Rectal smooth muscle tissue (tissue), 1 donor: ENCODE measurements at regions not wholly inside any gene's neighbourhood (a gene's known extent, or its start where the extent isn't known, plus 50 kb on each side); places are given as distances from the start of the nearest gene placed in this dataset.

ENCODE experiments used
- H3K27ac ChIP-seq: one replicate; pipeline ENCODE4 v1.7.0; 2013; ENCODE audit warnings: low read depth, low read length, inconsistent platforms
- H3K27me3 ChIP-seq: one replicate; pipeline ENCODE4 v1.7.0; 2013; ENCODE audit warnings: low read length; ENCODE audit not compliant: control insufficient read depth, insufficient read depth
- H3K36me3 ChIP-seq: one replicate; pipeline ENCODE4 v1.7.0; 2013; ENCODE audit warnings: low read length; ENCODE audit not compliant: control insufficient read depth, insufficient read depth
- H3K4me1 ChIP-seq: one replicate; pipeline ENCODE4 v1.7.0; 2013; ENCODE audit warnings: low read length; ENCODE audit not compliant: control insufficient read depth, insufficient read depth
- H3K4me3 ChIP-seq: one replicate; pipeline ENCODE4 v1.7.0; 2013; ENCODE audit warnings: low read length
- H3K9ac ChIP-seq: one replicate; pipeline ENCODE4 v1.7.0; 2013; ENCODE audit warnings: low read length

DNA sequence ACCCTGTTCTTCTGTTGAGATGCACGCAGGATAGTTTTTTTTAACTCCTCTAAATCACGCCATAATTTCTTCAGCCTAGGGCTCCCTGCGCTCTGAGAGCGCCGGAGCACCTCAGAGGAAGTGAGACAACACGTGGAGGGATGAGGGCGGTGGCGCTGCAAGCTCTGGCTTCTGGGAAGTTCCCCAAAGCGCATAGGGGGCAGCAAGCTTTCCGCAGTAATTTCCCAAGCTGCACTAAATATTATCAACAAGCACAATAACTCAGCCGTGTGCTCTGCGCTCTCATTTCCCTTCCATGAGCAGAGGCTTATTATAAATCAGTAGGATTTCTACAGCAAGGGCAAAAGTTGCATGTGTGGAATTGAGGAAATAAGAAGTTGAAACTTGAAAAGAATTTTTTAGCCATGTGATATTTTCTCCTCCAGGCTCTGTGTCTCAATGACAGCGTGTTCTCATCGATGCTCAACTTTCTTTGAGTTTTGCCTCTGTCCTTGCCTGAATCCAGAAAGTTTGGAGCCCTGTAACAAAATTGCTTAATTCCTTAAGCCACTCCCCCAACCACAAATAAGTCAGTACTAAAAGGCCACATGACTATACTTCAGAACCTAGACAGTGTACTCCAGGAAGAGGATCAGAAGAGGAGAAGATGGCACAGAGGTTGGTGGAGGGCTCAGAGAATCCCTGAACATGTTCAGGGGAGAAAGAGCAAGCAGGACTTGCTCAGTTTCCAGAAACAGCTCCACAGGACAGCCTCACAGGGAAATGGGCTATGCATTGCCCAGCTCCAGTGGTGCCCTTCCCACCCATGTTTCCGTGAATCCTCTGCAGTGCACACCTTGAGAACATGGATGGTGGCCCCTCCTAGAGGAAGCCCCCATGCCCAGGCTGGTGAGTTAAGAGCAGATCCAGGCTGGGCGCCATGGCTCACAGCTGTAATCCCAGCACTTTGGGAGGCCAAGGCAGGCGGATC is 221.5 kb upstream of the GHITM start:
- Histone ChIP-seq H3K27ac (no peak overlapping the region), H3K4me3 (no peak overlapping the region), H3K27me3 (no peaks in the 10 kb centered on the region), H3K36me3 (no peaks in the 10 kb centered on the region), H3K9ac (no peak overlapping the region), H3K4me1 (no peaks in the 10 kb centered on the region)

DNA sequence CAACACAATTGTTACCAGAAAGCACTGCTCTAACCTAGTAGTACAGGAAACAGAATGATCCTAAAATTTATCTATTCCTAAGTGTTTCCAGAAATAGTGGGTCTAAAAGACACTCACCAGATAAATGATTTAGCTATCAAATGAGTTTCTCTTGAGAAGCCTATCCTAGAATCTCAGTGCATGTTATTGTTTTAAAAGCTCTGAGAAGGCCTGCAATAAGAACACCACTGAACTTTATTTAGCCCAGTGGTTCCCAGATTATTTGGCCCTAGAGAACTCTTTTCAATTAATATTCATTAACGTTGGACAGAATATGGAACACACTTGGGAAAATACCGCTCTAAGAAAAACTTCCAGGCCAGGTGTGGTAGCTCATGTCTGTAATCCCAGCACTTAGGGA is 220.1 kb upstream of the GHITM start:
- no peaks in the 10 kb centered on the region for H3K27me3 ChIP-seq
- H3K4me3 ChIP-seq: no peak overlapping the region
- no peak overlapping the region for H3K9ac ChIP-seq
- no peaks in the 10 kb centered on the region for H3K4me1 ChIP-seq
- H3K27ac ChIP-seq: no peak overlapping the region
- no peaks in the 10 kb centered on the region for H3K36me3 ChIP-seq

DNA sequence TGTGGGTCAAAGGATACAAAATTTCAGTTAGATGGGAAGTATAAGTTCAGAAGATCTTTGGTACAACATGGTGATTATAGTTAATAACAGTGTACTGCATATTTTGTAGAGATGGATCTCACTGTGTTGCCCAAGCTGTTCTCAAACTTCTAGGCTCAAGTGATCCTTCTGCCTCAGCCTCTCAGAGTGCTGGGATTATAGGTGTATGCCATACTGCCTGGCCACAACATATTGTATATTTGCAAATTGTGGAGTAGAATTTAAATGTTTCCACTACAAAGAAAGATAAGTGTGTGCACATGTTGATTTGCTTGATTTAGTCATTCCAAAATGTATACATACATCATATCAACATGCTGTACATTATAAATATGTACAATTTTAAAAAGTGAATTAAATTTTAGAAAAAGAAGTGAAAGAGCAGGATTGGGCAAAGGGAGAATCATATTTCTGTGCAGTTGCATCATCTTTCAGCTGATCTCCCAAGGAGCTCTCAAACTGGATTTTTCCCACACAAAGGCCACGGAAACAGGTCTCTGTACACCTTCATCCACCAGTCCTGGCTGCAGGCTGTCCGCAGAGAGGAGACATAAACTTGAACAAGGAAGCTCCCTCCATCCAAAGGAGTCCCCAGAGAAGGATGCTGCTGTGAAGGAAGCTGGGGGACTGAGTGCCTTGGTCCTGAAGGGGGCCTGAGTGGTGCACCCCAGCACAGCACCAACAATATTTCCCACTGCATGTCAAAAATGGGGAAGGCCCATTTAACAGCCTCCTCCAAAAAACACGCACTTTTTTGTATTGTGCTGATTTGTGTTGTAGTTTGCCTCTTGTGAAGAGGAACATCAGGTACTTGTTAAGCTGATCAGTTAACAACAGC is 217.1 kb upstream of the GHITM start:
- Histone ChIP-seq H3K27ac (no peak overlapping the region), H3K4me1 (no peaks in the 10 kb centered on the region), H3K27me3 (no peaks in the 10 kb centered on the region), H3K4me3 (no peak overlapping the region), H3K9ac (no peak overlapping the region), H3K36me3 (no peaks in the 10 kb centered on the region)

DNA sequence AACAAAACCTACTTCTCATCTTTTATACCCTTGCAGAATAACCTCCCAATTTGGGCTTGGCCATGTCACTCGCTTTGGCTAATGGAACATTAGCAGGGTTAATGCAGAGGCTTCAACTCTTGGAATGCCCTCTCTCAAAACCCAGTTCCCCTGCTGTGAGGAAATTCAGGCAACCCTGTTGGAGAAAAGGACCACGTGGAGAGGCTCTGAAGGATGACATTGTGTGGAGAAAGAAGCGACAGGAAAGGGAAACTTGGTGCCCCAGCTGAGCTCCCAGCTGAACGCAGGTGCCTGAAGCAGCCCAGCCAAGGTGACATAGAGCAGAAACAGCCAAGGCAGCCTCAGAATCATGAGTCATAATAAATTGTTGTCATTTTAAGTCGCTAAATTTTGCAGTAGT is 214.2 kb upstream of the GHITM start:
- Histone ChIP-seq H3K27me3 (no peaks in the 10 kb centered on the region), H3K4me3 (no peak overlapping the region), H3K4me1 (no peaks in the 10 kb centered on the region), H3K27ac (no peak overlapping the region), H3K9ac (no peak overlapping the region), H3K36me3 (no peaks in the 10 kb centered on the region)

DNA sequence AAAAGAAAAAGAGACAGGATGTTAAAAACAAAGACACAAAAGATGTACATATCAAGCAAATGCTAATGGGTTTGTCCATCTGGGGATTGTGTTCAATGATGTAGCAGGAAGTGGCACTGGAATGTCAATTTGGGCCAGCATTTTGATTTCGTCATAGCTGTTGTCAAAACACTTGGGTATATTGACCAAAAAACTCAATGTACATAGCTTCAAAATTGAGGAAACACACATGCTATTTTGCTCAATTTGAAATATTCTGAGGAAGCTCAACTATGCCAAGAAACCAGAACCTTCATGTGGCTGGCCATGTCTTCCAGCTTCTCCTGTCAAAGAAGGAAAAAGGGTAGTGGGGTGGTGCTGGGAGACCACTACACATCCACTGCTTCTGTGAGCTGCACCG is 212.7 kb upstream of the GHITM start:
- Histone ChIP-seq H3K9ac (no peak overlapping the region), H3K36me3 (no peaks in the 10 kb centered on the region)

DNA sequence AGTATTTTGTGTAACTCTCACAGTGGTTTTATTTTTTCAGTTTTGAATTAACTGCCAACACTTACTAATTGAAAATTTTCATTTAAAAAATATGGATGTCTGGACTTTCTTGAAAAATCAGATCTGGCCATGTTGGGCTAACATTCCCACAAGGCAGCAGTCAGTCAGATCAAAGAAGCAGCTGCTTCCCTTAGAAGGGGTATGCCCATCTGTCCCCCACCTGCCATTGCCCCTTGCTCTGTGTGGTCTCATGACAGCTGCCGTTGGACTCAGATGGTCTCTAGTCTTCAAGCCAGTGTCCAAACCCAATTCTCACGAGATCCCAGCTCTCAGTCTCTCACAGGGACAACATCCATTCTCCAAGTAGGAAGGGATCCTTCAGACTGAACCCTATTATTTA is 212.1 kb upstream of the GHITM start:
- H3K4me1 ChIP-seq: no peaks in the 10 kb centered on the region
- no peak overlapping the region for H3K9ac ChIP-seq
- H3K36me3 ChIP-seq: no peaks in the 10 kb centered on the region
- no peaks in the 10 kb centered on the region for H3K27me3 ChIP-seq
- no peak overlapping the region for H3K4me3 ChIP-seq
- H3K27ac ChIP-seq: no peak overlapping the region

More for the DNA sequence above, 212.7 kb upstream of the GHITM start:
- H3K27ac ChIP-seq: no peak overlapping the region
- H3K4me3 ChIP-seq: no peak overlapping the region
- H3K4me1 ChIP-seq: no peaks in the 10 kb centered on the region
- H3K27me3 ChIP-seq: no peaks in the 10 kb centered on the region

DNA sequence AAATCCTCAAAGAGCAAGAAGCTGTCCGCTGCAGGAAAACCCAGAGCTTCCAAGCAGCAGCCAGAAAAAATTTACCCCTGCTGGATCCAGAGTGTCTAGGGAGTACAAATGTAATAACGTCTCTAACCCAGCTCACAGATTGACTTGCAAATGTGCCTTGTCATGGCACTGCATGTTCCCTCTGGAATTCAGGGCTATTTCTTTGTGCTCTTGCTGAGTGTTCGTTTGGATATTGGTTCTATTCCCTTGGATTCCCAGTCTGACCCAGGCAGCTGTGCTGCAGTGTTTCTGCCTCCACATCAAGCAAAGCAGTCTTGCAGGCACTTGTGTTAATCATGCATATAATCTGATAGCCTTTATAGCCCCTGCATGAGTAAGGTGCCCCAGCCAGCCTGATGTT is 209.9 kb upstream of the GHITM start:
- no peaks in the 10 kb centered on the region for H3K4me1 ChIP-seq
- H3K27me3 ChIP-seq: no peaks in the 10 kb centered on the region
- H3K9ac ChIP-seq: no peak overlapping the region

DNA sequence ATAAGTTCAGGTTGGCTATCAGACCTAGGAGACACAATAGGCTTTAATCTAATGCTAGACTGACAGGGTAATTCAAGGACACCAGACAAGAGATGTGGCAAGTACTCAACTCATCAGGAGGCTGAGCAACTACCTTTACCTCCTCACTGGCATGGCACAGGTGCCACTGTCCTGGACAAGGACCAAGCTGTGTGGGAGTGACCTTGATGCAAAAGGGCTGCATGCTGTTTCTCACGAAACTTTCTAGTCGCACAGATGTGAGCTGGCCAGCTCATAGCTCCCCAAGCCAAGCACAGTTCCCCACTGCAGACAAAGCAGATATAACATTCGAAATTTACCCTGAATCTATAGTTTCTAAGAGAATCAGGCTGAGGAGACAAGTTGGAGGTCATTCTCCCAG is 207.6 kb upstream of the GHITM start:
- H3K36me3 ChIP-seq: no peaks in the 10 kb centered on the region
- H3K9ac ChIP-seq: no peak overlapping the region
- no peak overlapping the region for H3K27ac ChIP-seq
- no peak overlapping the region for H3K4me3 ChIP-seq
- no peaks in the 10 kb centered on the region for H3K4me1 ChIP-seq
- H3K27me3 ChIP-seq: no peaks in the 10 kb centered on the region

More for the DNA sequence above, 209.9 kb upstream of the GHITM start:
- H3K27ac ChIP-seq: no peak overlapping the region
- H3K36me3 ChIP-seq: no peaks in the 10 kb centered on the region
- no peak overlapping the region for H3K4me3 ChIP-seq

DNA sequence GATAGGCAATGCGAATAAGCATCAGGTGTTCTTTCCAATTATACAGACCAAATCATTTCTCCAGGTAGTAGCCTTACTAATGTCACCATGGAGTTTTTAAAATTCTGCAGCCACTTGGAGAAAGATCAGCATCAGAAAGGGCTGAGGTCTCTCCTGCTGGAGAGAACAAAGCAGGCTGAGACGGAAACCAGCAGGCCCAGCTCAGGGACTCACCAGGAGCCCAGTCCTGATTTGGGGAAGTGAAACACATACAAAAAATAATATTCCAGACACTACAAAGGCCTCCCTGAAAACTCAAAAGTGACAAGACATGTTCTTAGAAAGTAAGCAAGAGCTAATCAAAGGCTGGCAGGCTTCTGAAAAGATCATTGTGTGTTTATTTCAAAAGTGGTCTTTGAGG is 207.1 kb upstream of the GHITM start:
- no peak overlapping the region for H3K9ac ChIP-seq
- H3K27me3 ChIP-seq: no peaks in the 10 kb centered on the region
- H3K36me3 ChIP-seq: no peaks in the 10 kb centered on the region
- H3K4me1 ChIP-seq: no peaks in the 10 kb centered on the region
- H3K27ac ChIP-seq: no peak overlapping the region
- no peak overlapping the region for H3K4me3 ChIP-seq

DNA sequence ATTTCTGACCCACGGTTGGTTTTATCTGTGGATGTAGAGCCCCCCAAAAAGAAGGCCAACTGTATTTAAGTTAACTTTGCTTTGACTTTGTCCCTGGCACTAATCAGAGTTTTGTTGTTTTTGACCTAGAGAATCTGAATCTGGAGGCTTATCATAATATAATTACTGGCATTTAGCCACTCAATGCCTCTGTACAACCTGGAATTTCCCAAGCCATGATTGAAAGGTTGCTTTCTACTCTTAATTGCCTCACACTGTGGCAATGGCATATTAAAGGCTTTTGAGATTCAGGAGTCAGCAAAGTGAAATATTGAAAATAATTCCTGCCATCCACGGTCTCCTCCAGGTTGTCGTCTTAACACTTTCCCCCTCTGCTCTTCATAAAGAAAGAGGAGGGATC is 205.2 kb upstream of the GHITM start:
- Histone ChIP-seq H3K36me3 (no peaks in the 10 kb centered on the region), H3K27me3 (no peaks in the 10 kb centered on the region), H3K4me1 (no peaks in the 10 kb centered on the region), H3K9ac (no peak overlapping the region), H3K27ac (no peak overlapping the region), H3K4me3 (no peak overlapping the region)

DNA sequence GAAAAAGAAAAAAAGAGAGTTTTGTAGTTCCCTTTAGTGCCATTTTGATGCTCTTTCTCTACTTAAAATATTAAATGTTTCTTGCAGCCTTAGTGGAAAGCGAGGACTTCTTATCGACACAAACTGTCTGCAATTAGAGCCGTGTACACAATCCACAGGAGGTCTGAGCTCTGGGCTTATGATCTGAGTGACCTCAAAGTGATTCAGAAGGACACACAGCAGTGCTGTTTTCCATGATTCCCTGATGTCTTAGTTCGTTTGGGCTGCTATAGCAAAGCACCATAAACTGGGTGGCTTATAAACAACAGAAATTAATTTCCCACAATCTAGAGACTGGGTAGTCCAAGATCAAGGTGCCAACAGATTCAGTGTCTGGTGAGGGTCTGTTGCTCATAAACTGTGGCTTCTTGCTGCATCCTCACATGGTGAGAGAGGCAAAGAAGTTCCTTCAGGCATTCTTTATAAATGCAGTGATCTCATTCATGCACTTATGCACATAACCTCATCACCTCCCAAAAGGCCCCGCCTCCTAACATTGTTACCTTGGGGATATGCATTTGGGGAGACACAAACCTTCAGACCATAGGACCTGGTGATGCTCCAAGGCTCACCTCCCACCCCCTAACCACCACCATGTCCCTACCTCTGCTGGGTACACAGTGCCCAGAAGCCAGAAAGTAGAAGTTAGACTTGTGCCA is 204.5 kb upstream of the GHITM start:
- Histone ChIP-seq H3K27me3 (no peaks in the 10 kb centered on the region), H3K27ac (no peak overlapping the region), H3K9ac (no peak overlapping the region), H3K4me3 (no peak overlapping the region), H3K4me1 (no peaks in the 10 kb centered on the region), H3K36me3 (no peaks in the 10 kb centered on the region)

DNA sequence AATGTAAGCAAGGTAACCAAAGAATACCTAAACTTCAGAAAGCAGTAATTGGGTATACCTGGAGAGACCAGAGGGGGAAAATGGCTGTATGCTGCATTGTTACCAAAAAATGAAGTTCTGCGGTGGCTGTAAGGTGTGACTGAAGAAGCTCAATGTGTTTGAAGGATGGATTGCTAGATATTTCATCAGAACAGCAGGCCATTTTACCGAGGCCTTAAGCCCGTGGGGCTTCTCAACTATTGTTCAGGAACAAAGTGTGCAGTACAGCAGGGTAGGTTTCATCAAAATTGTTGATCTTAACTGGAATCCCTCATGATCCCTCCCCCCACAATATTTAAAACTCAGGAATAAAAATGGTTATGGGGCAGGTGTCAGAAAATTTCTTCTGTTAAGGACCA is 204.0 kb upstream of the GHITM start:
- Histone ChIP-seq H3K4me1 (no peaks in the 10 kb centered on the region), H3K4me3 (no peak overlapping the region), H3K36me3 (no peaks in the 10 kb centered on the region), H3K27me3 (no peaks in the 10 kb centered on the region), H3K27ac (no peak overlapping the region), H3K9ac (no peak overlapping the region)
